Ishikawa (cell line): ENCODE measurements at regions not wholly inside any gene's neighbourhood (a gene's known extent, or its start where the extent isn't known, plus 50 kb on each side); places are given as distances from the start of the nearest gene placed in this dataset.

Source experiments
- EP300 ChIP-seq: IDR thresholded peaks from 2 replicates; pipeline ENCODE4 v1.6.1; 2012; ENCODE audit warnings: borderline replicate concordance
- NFIC ChIP-seq: IDR thresholded peaks from 2 replicates; pipeline ENCODE4 v1.6.1; 2012
- YY1 ChIP-seq: IDR thresholded peaks from 2 replicates; pipeline ENCODE4 v1.6.1; 2012; ENCODE audit warnings: low read depth
- TF ChIP-seq, protein P1 (sequence below): IDR thresholded peaks from 2 replicates; pipeline ENCODE4 v1.6.1; 2012; ENCODE audit warnings: low read depth, mild to moderate bottlenecking
- TF ChIP-seq, protein P2 (sequence below): IDR thresholded peaks from 2 replicates; pipeline ENCODE4 v1.6.1; 2012

DNA sequence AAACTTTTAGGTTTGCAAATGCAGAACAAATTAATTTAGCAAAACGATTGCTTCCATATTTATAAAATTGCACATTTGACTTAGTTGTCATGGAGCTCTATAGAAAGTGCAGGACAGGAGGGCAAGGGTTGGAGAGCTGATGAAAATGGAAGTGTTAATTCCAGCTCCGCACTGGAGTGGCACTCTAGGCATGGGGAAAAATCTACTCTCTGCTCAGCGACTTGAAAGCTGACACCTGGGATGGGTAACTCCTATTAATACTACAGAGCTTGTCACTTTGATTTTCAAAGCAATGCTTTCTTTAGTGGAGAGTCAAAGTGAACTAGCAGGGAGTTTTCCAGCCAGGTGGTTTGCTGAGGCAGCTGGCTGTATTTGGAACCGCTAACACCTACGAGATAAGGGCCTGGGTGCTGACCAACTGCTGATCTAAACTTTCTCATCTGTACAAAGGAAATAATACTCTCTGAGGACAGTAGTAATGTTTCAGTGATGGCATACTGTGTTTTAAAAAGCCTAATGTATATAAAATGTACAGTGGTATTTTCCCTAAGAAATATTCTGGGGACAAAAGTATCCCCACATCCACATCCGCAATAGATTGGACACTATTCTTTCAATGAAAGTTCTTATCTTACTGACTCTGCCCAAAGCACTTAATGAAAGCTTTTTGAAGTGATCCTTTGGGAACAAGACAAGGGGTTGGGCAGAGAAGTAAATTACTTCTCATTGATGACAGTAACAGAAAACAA, 444.3 kb downstream of the GPAM start:
- no peak for TF ChIP-seq YY1
- TF ChIP-seq, protein P1, sequence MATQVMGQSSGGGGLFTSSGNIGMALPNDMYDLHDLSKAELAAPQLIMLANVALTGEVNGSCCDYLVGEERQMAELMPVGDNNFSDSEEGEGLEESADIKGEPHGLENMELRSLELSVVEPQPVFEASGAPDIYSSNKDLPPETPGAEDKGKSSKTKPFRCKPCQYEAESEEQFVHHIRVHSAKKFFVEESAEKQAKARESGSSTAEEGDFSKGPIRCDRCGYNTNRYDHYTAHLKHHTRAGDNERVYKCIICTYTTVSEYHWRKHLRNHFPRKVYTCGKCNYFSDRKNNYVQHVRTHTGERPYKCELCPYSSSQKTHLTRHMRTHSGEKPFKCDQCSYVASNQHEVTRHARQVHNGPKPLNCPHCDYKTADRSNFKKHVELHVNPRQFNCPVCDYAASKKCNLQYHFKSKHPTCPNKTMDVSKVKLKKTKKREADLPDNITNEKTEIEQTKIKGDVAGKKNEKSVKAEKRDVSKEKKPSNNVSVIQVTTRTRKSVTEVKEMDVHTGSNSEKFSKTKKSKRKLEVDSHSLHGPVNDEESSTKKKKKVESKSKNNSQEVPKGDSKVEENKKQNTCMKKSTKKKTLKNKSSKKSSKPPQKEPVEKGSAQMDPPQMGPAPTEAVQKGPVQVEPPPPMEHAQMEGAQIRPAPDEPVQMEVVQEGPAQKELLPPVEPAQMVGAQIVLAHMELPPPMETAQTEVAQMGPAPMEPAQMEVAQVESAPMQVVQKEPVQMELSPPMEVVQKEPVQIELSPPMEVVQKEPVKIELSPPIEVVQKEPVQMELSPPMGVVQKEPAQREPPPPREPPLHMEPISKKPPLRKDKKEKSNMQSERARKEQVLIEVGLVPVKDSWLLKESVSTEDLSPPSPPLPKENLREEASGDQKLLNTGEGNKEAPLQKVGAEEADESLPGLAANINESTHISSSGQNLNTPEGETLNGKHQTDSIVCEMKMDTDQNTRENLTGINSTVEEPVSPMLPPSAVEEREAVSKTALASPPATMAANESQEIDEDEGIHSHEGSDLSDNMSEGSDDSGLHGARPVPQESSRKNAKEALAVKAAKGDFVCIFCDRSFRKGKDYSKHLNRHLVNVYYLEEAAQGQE = peak; percentile 61; the same call in 1 of the 2 replicates
- TF ChIP-seq NFIC = no peak
- TF ChIP-seq, protein P2, sequence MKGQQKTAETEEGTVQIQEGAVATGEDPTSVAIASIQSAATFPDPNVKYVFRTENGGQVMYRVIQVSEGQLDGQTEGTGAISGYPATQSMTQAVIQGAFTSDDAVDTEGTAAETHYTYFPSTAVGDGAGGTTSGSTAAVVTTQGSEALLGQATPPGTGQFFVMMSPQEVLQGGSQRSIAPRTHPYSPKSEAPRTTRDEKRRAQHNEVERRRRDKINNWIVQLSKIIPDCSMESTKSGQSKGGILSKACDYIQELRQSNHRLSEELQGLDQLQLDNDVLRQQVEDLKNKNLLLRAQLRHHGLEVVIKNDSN = no peak
- TF ChIP-seq EP300 = no peak
